HepG2 (cell line): ENCODE measurements at regions not wholly inside any gene's neighbourhood (a gene's known extent, or its start where the extent isn't known, plus 50 kb on each side); places are given as distances from the start of the nearest gene placed in this dataset.

Source experiments
- BHLHE40 ChIP-seq: IDR thresholded peaks from 2 replicates; pipeline ENCODE4 v1.6.1; 2011; ENCODE audit warnings: low read length, improper control_type of control experiment
- GABPB1 ChIP-seq: IDR thresholded peaks from 2 replicates; pipeline ENCODE4 v1.6.1; 2016; ENCODE audit warnings: mild to moderate bottlenecking, missing genetic modification reagents, moderate library complexity, missing compliant biosample characterization

GRCh38 chr3:107256963-107257362 lies 120.3 kb upstream of the CCDC54 start:
- no peak for TF ChIP-seq BHLHE40
- no peak for TF ChIP-seq GABPB1 (CRISPR knock-in tag)
